Keratinocyte (primary cell): ENCODE measurements at regions not wholly inside any gene's neighbourhood (a gene's known extent, or its start where the extent isn't known, plus 50 kb on each side); places are given as distances from the start of the nearest gene placed in this dataset.
"Not testable (repeated sequence)": the region's sequence is repeated elsewhere in the genome, so short reads cannot be mapped to it uniquely, and the experiment has no call there.

Experiments used
- DNase-seq: peaks from one replicate; pipeline ENCODE4 v3.0.0-alpha.2; 2011; ENCODE audit warnings: low read depth, missing footprints, low spot score
- FAIRE-seq: peaks from 2 replicates; lab custom pipeline; 2011; peaks lifted over from hg19 to GRCh38; lab: Jason Lieb, UNC
- H2AFZ ChIP-seq: 2 replicates; pipeline ENCODE4 v1.6.0; 2012; ENCODE audit warnings: low read length, control low read depth, inconsistent platforms; ENCODE audit not compliant: control insufficient read depth
- H3K27ac ChIP-seq: 2 replicates; pipeline ENCODE4 v1.5.1; 2011; ENCODE audit warnings: low read length; ENCODE audit not compliant: control insufficient read depth, insufficient read depth
- H3K27me3 ChIP-seq: 3 replicates; pipeline ENCODE4 v1.6.0; 2011; ENCODE audit warnings: low read length; ENCODE audit not compliant: control insufficient read depth, insufficient read depth; ENCODE audit errors: extremely low read depth
- H3K36me3 ChIP-seq, 2 experiments: 2 replicates in 1 of 2; 3 replicates in 1 of 2; pipeline ENCODE4 v1.5.1; 2011; ENCODE audit warnings: low read length in 2 of 2, mild to moderate bottlenecking in 1 of 2; ENCODE audit not compliant: control insufficient read depth in 2 of 2, insufficient read depth in 2 of 2; ENCODE audit errors: extremely low read depth in 1 of 2
- H3K4me1 ChIP-seq: 3 replicates; pipeline ENCODE4 v1.5.1; 2011; ENCODE audit warnings: low read length; ENCODE audit not compliant: control insufficient read depth, insufficient read depth; ENCODE audit errors: extremely low read depth
- H3K4me2 ChIP-seq: 3 replicates; pipeline ENCODE4 v1.6.0; 2011; ENCODE audit warnings: low read depth, low read length; ENCODE audit not compliant: control insufficient read depth, insufficient read depth; ENCODE audit errors: extremely low read depth
- H3K4me3 ChIP-seq, 3 experiments: fragments of 200-600 bp in 1 of 3; sonication (generic) in 1 of 3; 2 replicates in 2 of 3; 3 replicates in 1 of 3; pipeline ENCODE4 v1.5.1; 2011 to 2016; ENCODE audit warnings: low read length in 3 of 3, mild to moderate bottlenecking in 3 of 3, control low read depth in 2 of 3, inconsistent platforms in 1 of 3, low read depth in 1 of 3, mixed read lengths in 1 of 3, mixed run types in 1 of 3, moderate library complexity in 1 of 3; ENCODE audit not compliant: control insufficient read depth in 2 of 3, insufficient read depth in 2 of 3; ENCODE audit errors: extremely low read depth in 1 of 3
- H3K79me2 ChIP-seq: 2 replicates; pipeline ENCODE4 v1.6.0; 2012; ENCODE audit warnings: low read length; ENCODE audit not compliant: control insufficient read depth, insufficient read depth
- H3K9ac ChIP-seq: 3 replicates; pipeline ENCODE4 v1.6.0; 2011; ENCODE audit warnings: low read length; ENCODE audit not compliant: control insufficient read depth, insufficient read depth; ENCODE audit errors: extremely low read depth
- H3K9me1 ChIP-seq: 3 replicates; pipeline ENCODE4 v1.6.0; 2011; ENCODE audit warnings: low read length; ENCODE audit not compliant: control insufficient read depth, insufficient read depth; ENCODE audit errors: extremely low read depth
- H3K9me3 ChIP-seq: 2 replicates; pipeline ENCODE4 v1.5.1; 2012; ENCODE audit warnings: low read depth, low read length; ENCODE audit not compliant: control insufficient read depth
- H4K20me1 ChIP-seq: 3 replicates; pipeline ENCODE4 v1.6.0; 2011; ENCODE audit warnings: low read length; ENCODE audit not compliant: control insufficient read depth, insufficient read depth; ENCODE audit errors: extremely low read depth
- EZH2 ChIP-seq: IDR thresholded peaks from one replicate; pipeline ENCODE4 v1.6.1; 2012; ENCODE audit warnings: inconsistent platforms, mild to moderate bottlenecking, low read length, moderate library complexity
- dilution Hi-C: fragments of 300-500 bp; cut with MboI; formaldehyde crosslinking; loops from one replicate; pipeline ENCODE4 v1.7.0; 2020; ENCODE audit warnings: low sequenced_read_pairs; ENCODE audit not compliant: extremely low pct_ligation_motif_present
- TF ChIP-seq, protein P1 (sequence below), 3 experiments: IDR thresholded peaks in 1 of 3; conservative IDR thresholded peaks in 1 of 3; optimal IDR thresholded peaks in 1 of 3; 2 replicates in 2 of 3; 3 replicates in 1 of 3; pipeline versions ENCODE3 to v1.5.1; 2011; ENCODE audit warnings: low read length in 3 of 3, mild to moderate bottlenecking in 3 of 3, moderate library complexity in 2 of 3, control low read depth in 1 of 3, inconsistent platforms in 1 of 3; ENCODE audit not compliant: insufficient read depth in 2 of 3; ENCODE audit errors: extremely low read depth in 1 of 3

DNA sequence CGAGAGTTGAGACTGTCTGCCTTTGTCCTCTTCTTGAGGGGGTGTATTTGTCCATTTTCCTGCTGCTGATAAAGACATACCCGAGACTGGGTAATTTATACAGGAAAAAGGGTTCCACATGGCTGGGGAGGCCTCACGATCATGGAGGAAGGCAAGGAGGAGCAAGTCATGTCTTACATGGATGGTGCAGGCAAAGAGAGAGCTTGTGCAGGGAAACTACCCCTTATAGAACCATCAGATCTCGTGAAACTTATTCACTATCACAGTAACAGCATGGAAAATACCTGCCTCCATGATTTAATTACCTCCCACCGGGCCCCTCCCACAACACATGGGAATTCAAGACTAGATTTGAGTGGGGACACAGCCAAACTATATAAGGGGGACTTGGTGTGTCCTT, 338.2 kb upstream of the TNRC6C start:
- H3K27ac ChIP-seq, result no peak overlapping the region
- dilution Hi-C loops, result no loop called here

GRCh38 chr17:77622084-77622483, 336.4 kb upstream of the TNRC6C start:
- H3K9me3 ChIP-seq, H3K4me1 ChIP-seq, H2AFZ ChIP-seq, DNase-seq, H3K27ac ChIP-seq, H3K36me3 ChIP-seq, H3K27me3 ChIP-seq, H4K20me1 ChIP-seq, H3K4me2 ChIP-seq, H3K9me1 ChIP-seq, FAIRE-seq, H3K79me2 ChIP-seq, H3K9ac ChIP-seq, dilution Hi-C loops, H3K4me3 ChIP-seq: not testable (repeated sequence)

More for the DNA sequence above, 338.2 kb upstream of the TNRC6C start:
- Histone ChIP-seq H3K9me1 (no peaks in the 10 kb centered on the region), H3K4me3 (no peak overlapping the region), H3K79me2 (no peaks in the 10 kb centered on the region), H3K4me2 (no peak overlapping the region), H2AFZ (no peak overlapping the region), H3K9me3 (no peaks in the 10 kb centered on the region), H3K4me1 (peaks cover 10% of the 10 kb centered on the region), H3K36me3 (no peaks in the 10 kb centered on the region), H3K27me3 (no peaks in the 10 kb centered on the region), H3K9ac (no peak overlapping the region), H4K20me1 (no peaks in the 10 kb centered on the region)
- FAIRE-seq, result no peak
- TF ChIP-seq, protein P1, sequence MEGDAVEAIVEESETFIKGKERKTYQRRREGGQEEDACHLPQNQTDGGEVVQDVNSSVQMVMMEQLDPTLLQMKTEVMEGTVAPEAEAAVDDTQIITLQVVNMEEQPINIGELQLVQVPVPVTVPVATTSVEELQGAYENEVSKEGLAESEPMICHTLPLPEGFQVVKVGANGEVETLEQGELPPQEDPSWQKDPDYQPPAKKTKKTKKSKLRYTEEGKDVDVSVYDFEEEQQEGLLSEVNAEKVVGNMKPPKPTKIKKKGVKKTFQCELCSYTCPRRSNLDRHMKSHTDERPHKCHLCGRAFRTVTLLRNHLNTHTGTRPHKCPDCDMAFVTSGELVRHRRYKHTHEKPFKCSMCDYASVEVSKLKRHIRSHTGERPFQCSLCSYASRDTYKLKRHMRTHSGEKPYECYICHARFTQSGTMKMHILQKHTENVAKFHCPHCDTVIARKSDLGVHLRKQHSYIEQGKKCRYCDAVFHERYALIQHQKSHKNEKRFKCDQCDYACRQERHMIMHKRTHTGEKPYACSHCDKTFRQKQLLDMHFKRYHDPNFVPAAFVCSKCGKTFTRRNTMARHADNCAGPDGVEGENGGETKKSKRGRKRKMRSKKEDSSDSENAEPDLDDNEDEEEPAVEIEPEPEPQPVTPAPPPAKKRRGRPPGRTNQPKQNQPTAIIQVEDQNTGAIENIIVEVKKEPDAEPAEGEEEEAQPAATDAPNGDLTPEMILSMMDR (optimal IDR thresholded peaks at IDR 0.05 in 1 of 3, IDR thresholded peaks at IDR 0.05 in 1 of 3, conservative IDR thresholded peaks at IDR 0.05 in 1 of 3; ENCODE audit: extremely low read depth in 1 of 3, insufficient read depth in 2 of 3, low read length in 3 of 3), result no peak
- no peak for TF ChIP-seq EZH2
- DNase-seq, result no peak

GRCh38 chr17:77622647-77623046, 335.9 kb upstream of the TNRC6C start:
- Histone ChIP-seq H3K9me3 (no peaks in the 10 kb centered on the region), H3K4me2 (no peak overlapping the region), H2AFZ (no peak overlapping the region), H3K4me1 (no peaks in the 10 kb centered on the region), H3K9me1 (no peaks in the 10 kb centered on the region), H3K27ac (no peak overlapping the region), H4K20me1 (no peaks in the 10 kb centered on the region), H3K4me3 (no peak overlapping the region), H3K36me3 (no peaks in the 10 kb centered on the region), H3K9ac (no peak overlapping the region), H3K79me2 (no peaks in the 10 kb centered on the region), H3K27me3 (no peaks in the 10 kb centered on the region)
- dilution Hi-C loops, result no loop called here
- TF ChIP-seq, protein P1 (optimal IDR thresholded peaks at IDR 0.05 in 1 of 3, IDR thresholded peaks at IDR 0.05 in 1 of 3, conservative IDR thresholded peaks at IDR 0.05 in 1 of 3; ENCODE audit: extremely low read depth in 1 of 3, insufficient read depth in 2 of 3, low read length in 3 of 3), result no peak
- TF ChIP-seq EZH2, result no peak
- DNase-seq (no peak), FAIRE-seq (no peak)

DNA sequence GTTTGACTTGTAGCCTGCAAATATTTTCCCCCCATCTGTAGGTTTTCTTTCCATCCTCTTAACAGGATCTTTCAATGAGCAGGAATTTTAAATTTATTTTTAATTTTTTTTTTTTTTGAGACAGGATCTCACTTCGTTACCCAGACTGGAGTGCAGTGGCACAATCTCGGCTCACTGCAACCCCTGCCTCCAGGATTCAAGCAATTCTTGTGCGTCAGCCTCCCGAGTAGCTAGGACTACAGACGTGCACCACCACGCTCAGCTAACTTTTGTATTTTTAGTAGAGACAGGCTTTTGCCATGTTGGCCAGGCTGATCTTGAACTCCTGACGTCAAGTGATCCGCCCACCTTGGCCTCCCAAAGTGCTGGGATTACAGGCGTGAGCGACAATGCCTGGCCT, 335.2 kb upstream of the TNRC6C start:
- H3K9me1 ChIP-seq, H2AFZ ChIP-seq, H3K9me3 ChIP-seq, H4K20me1 ChIP-seq, FAIRE-seq, H3K9ac ChIP-seq, H3K4me1 ChIP-seq, DNase-seq, H3K4me3 ChIP-seq, H3K27me3 ChIP-seq, H3K27ac ChIP-seq, H3K36me3 ChIP-seq, H3K4me2 ChIP-seq, H3K79me2 ChIP-seq, dilution Hi-C loops: not testable (repeated sequence)
